ENCODE measurements at regions not wholly inside any gene's neighbourhood (a gene's known extent, or its start where the extent isn't known, plus 50 kb on each side); places are given as distances from the start of the nearest gene placed in this dataset.

GRCh38 chr9:109919736-109920408 is 139.9 kb downstream of the PALM2AKAP2 start:
- H3K36me3 ChIP-seq (ENCODE audit: control insufficient read depth, insufficient read depth, low read length), result no peaks in the 10 kb centered on the region
- H3K4me3 ChIP-seq (ENCODE audit: low read length), result no peak overlapping the region
- H3K27me3 ChIP-seq (ENCODE audit: control insufficient read depth, insufficient read depth, low read length), result no peaks in the 10 kb centered on the region
- no peak overlapping the region for H3K9ac ChIP-seq (ENCODE audit: low read length)
- no peaks in the 10 kb centered on the region for H3K9me3 ChIP-seq (ENCODE audit: control insufficient read depth, low read length)
- peaks cover 5% of the 10 kb centered on the region for H3K4me1 ChIP-seq (ENCODE audit: control insufficient read depth, insufficient read depth, low read length)

- Histone ChIP-seq H3K9me3 (ENCODE audit: control insufficient read depth, low read length) (no peaks in the 10 kb centered on the region), H3K27me3 (ENCODE audit: control insufficient read depth, insufficient read depth, low read length) (no peaks in the 10 kb centered on the region), H3K9ac (ENCODE audit: low read length) (no peak overlapping the region), H3K36me3 (ENCODE audit: control insufficient read depth, insufficient read depth, low read length) (no peaks in the 10 kb centered on the region), H3K4me3 (ENCODE audit: low read length) (no peak overlapping the region), H3K4me1 (ENCODE audit: control insufficient read depth, insufficient read depth, low read length) (peaks cover 5% of the 10 kb centered on the region)
Measured at GRCh38 chr9:109922617-109923470, 142.8 kb downstream of the PALM2AKAP2 start.

DNA sequence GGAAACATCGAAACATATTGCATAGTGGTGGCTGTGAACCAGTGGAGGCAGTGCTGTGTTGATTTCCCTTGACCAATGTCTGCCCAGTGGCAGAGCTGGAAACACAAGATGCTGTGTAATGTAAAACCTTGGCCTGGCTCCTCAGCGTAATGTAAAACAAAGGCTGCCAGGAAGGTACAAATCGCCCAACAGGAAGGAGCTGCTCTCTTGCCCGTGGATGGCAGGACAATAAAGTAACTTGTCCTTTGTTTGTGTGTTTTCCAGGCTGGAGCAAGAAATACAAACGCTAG is 143.4 kb downstream of the PALM2AKAP2 start:
- Histone ChIP-seq H3K27me3 (ENCODE audit: control insufficient read depth, insufficient read depth, low read length) (no peaks in the 10 kb centered on the region), H3K4me3 (ENCODE audit: low read length) (no peak overlapping the region), H3K9me3 (ENCODE audit: control insufficient read depth, low read length) (no peaks in the 10 kb centered on the region), H3K36me3 (ENCODE audit: control insufficient read depth, insufficient read depth, low read length) (no peaks in the 10 kb centered on the region), H3K9ac (ENCODE audit: low read length) (no peak overlapping the region), H3K4me1 (ENCODE audit: control insufficient read depth, insufficient read depth, low read length) (peaks cover 1% of the 10 kb centered on the region)

GRCh38 chr9:109923806-109924205 is 143.8 kb downstream of the PALM2AKAP2 start:
- no peaks in the 10 kb centered on the region for H3K4me1 ChIP-seq (ENCODE audit: control insufficient read depth, insufficient read depth, low read length)
- no peak overlapping the region for H3K4me3 ChIP-seq (ENCODE audit: low read length)
- H3K9me3 ChIP-seq (ENCODE audit: control insufficient read depth, low read length), result no peaks in the 10 kb centered on the region
- H3K27me3 ChIP-seq (ENCODE audit: control insufficient read depth, insufficient read depth, low read length), result no peaks in the 10 kb centered on the region
- H3K9ac ChIP-seq (ENCODE audit: low read length), result no peak overlapping the region
- H3K36me3 ChIP-seq (ENCODE audit: control insufficient read depth, insufficient read depth, low read length), result no peaks in the 10 kb centered on the region

DNA sequence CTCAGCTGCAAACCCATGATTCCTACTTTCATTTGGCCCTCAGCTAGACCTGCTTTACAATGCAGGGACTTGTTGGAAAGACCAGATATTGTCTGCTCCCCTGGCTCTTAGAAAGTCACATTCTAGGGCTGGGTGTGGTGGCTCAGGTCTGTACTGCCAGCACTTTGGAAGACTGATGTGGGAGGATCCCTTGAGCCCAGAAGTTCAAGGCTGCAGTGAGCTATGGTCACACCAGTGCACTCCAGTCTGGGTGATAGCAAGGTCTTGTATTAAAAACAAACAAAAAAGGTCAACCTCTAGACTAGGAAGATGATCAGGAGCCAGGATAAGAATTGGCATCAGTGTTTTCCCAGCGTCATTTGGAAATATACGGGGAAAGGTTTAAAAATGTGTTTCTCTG is 145.8 kb downstream of the PALM2AKAP2 start:
- H3K4me1 ChIP-seq (ENCODE audit: control insufficient read depth, insufficient read depth, low read length), result no peaks in the 10 kb centered on the region
- H3K36me3 ChIP-seq (ENCODE audit: control insufficient read depth, insufficient read depth, low read length), result no peaks in the 10 kb centered on the region
- H3K4me3 ChIP-seq (ENCODE audit: low read length), result no peak overlapping the region
- H3K9ac ChIP-seq (ENCODE audit: low read length), result no peak overlapping the region
- no peaks in the 10 kb centered on the region for H3K9me3 ChIP-seq (ENCODE audit: control insufficient read depth, low read length)
- no peaks in the 10 kb centered on the region for H3K27me3 ChIP-seq (ENCODE audit: control insufficient read depth, insufficient read depth, low read length)

DNA sequence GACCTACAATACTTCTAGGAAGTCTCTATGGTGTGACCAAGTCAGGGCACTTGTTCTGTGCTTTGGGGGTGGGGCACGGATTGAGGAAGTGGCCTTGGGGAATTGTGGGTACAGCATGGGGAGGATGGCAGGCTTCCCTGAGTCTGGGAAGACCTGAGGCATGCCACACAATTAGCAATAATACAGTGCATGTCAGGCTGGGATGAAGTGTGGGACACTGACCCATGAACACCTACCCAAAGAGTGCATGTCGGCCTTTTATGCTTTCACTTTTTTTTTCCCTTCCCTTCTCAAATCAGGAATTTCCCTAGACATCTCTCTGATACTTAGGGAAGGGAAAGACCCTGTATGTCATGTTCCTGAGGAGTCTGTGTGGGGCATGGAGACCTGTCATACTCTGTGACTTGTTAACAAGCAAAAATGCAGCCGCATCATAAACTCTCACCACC is 146.4 kb downstream of the PALM2AKAP2 start:
- Histone ChIP-seq H3K9ac (ENCODE audit: low read length) (no peak overlapping the region), H3K4me3 (ENCODE audit: low read length) (no peak overlapping the region), H3K9me3 (ENCODE audit: control insufficient read depth, low read length) (no peaks in the 10 kb centered on the region), H3K27me3 (ENCODE audit: control insufficient read depth, insufficient read depth, low read length) (no peaks in the 10 kb centered on the region), H3K36me3 (ENCODE audit: control insufficient read depth, insufficient read depth, low read length) (no peaks in the 10 kb centered on the region), H3K4me1 (ENCODE audit: control insufficient read depth, insufficient read depth, low read length) (no peaks in the 10 kb centered on the region)

- Histone ChIP-seq H3K9me3 (ENCODE audit: control insufficient read depth, low read length) (no peaks in the 10 kb centered on the region), H3K9ac (ENCODE audit: low read length) (no peak overlapping the region), H3K27me3 (ENCODE audit: control insufficient read depth, insufficient read depth, low read length) (no peaks in the 10 kb centered on the region), H3K4me3 (ENCODE audit: low read length) (no peak overlapping the region), H3K4me1 (ENCODE audit: control insufficient read depth, insufficient read depth, low read length) (no peaks in the 10 kb centered on the region), H3K36me3 (ENCODE audit: control insufficient read depth, insufficient read depth, low read length) (no peaks in the 10 kb centered on the region)
Measured at GRCh38 chr9:109931623-109932022, 151.6 kb downstream of the PALM2AKAP2 start.

- Histone ChIP-seq H3K27me3 (ENCODE audit: control insufficient read depth, insufficient read depth, low read length) (no peaks in the 10 kb centered on the region), H3K36me3 (ENCODE audit: control insufficient read depth, insufficient read depth, low read length) (no peaks in the 10 kb centered on the region), H3K4me1 (ENCODE audit: control insufficient read depth, insufficient read depth, low read length) (no peaks in the 10 kb centered on the region), H3K9ac (ENCODE audit: low read length) (no peak overlapping the region), H3K4me3 (ENCODE audit: low read length) (no peak overlapping the region), H3K9me3 (ENCODE audit: control insufficient read depth, low read length) (no peaks in the 10 kb centered on the region)
Measured at GRCh38 chr9:109934136-109934856, 154.3 kb downstream of the PALM2AKAP2 start.

GRCh38 chr9:109934857-109935215 is 154.8 kb downstream of the PALM2AKAP2 start:
- Histone ChIP-seq H3K4me3 (ENCODE audit: low read length) (no peak overlapping the region), H3K9ac (ENCODE audit: low read length) (no peak overlapping the region), H3K4me1 (ENCODE audit: control insufficient read depth, insufficient read depth, low read length) (no peaks in the 10 kb centered on the region), H3K27me3 (ENCODE audit: control insufficient read depth, insufficient read depth, low read length) (no peaks in the 10 kb centered on the region), H3K36me3 (ENCODE audit: control insufficient read depth, insufficient read depth, low read length) (no peaks in the 10 kb centered on the region), H3K9me3 (ENCODE audit: control insufficient read depth, low read length) (no peaks in the 10 kb centered on the region)

DNA sequence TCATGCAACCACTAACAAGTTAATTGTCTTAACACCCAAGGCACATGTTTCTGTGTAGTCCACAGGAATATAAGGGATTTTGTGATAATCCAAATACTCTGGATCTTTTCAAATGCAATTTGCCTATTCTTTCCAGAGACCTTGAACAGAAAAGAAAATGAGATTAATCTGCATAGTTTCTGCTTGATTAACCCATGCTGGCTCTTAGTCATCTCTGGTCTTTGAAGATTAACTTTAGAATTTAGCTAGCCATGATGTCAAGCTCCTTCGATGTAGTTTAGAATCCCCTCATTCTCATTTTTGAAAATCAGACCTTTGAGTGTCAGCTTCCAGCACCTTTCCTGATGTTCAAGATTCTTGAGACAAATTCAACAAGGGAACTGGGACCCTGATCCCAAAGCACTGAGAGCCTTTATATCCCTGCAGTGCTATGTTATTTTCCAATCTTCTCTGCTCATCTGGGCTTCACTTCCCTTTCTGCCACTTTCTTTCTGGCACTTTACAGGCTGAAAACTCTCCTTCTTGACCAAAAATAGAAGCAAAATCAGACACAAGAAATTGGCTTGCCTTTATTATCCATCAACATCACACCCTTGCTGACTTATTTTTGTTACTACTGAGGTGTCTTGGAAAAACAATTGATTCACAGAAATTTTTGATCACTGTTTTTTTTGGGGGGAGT is 155.5 kb downstream of the PALM2AKAP2 start:
- H3K4me1 ChIP-seq (ENCODE audit: control insufficient read depth, insufficient read depth, low read length), result no peaks in the 10 kb centered on the region

GRCh38 chr9:109937861-109938453 is 158.0 kb downstream of the PALM2AKAP2 start:
- H3K36me3 ChIP-seq (ENCODE audit: control insufficient read depth, insufficient read depth, low read length), result no peaks in the 10 kb centered on the region
- H3K4me1 ChIP-seq (ENCODE audit: control insufficient read depth, insufficient read depth, low read length), result no peaks in the 10 kb centered on the region
- H3K9me3 ChIP-seq (ENCODE audit: control insufficient read depth, low read length), result no peaks in the 10 kb centered on the region
- H3K9ac ChIP-seq (ENCODE audit: low read length), result no peak overlapping the region
- H3K27me3 ChIP-seq (ENCODE audit: control insufficient read depth, insufficient read depth, low read length), result no peaks in the 10 kb centered on the region
- H3K4me3 ChIP-seq (ENCODE audit: low read length), result no peak overlapping the region

More for the DNA sequence above, 155.5 kb downstream of the PALM2AKAP2 start:
- Histone ChIP-seq H3K4me3 (ENCODE audit: low read length) (no peak overlapping the region), H3K36me3 (ENCODE audit: control insufficient read depth, insufficient read depth, low read length) (no peaks in the 10 kb centered on the region), H3K27me3 (ENCODE audit: control insufficient read depth, insufficient read depth, low read length) (no peaks in the 10 kb centered on the region), H3K9me3 (ENCODE audit: control insufficient read depth, low read length) (no peaks in the 10 kb centered on the region), H3K9ac (ENCODE audit: low read length) (no peak overlapping the region)
